Mesendoderm (in vitro differentiated cells): ENCODE measurements at regions not wholly inside any gene's neighbourhood (a gene's known extent, or its start where the extent isn't known, plus 50 kb on each side); places are given as distances from the start of the nearest gene placed in this dataset.

Experiments
- DNase-seq: peaks from one replicate; pipeline ENCODE4 v3.0.0; 2013
- H2AK5ac ChIP-seq: 2 replicates; pipeline ENCODE4 v1.6.1; 2013; ENCODE audit warnings: low read length, inconsistent platforms
- H2BK120ac ChIP-seq: 2 replicates; pipeline ENCODE4 v1.6.1; 2013; ENCODE audit warnings: low read depth, mild to moderate bottlenecking, low read length, moderate library complexity, mixed read lengths
- H2BK15ac ChIP-seq: replicated peaks from 2 replicates; pipeline ENCODE4 v1.6.1; 2013; ENCODE audit warnings: low read depth, mild to moderate bottlenecking, moderate library complexity
- H2BK5ac ChIP-seq: 2 replicates; pipeline ENCODE4 v1.6.1; 2013; ENCODE audit warnings: low read length, inconsistent platforms
- H3K18ac ChIP-seq: 2 replicates; pipeline ENCODE4 v1.6.1; 2013; ENCODE audit warnings: mild to moderate bottlenecking, low read length, mixed read lengths
- H3K23ac ChIP-seq: one replicate; pipeline ENCODE4 v1.6.1; 2013; ENCODE audit warnings: low read length
- H3K27ac ChIP-seq: 2 replicates; pipeline ENCODE4 v1.5.1; 2013; ENCODE audit warnings: low read depth, mild to moderate bottlenecking, inconsistent platforms, low read length, moderate library complexity
- H3K27me3 ChIP-seq: 2 replicates; pipeline ENCODE4 v1.6.1; 2013; ENCODE audit warnings: low read length, control low read depth, mild to moderate bottlenecking, inconsistent platforms; ENCODE audit not compliant: insufficient read depth, poor library complexity
- H3K36me3 ChIP-seq: 2 replicates; pipeline ENCODE4 v1.6.1; 2013; ENCODE audit warnings: low read length, inconsistent platforms; ENCODE audit not compliant: control insufficient read depth, insufficient read depth
- H3K4ac ChIP-seq: one replicate; pipeline ENCODE4 v1.6.1; 2013; ENCODE audit warnings: low read depth, mild to moderate bottlenecking, low read length, moderate library complexity
- H3K4me1 ChIP-seq: 2 replicates; pipeline ENCODE4 v1.6.1; 2013; ENCODE audit warnings: low read depth, low read length, inconsistent platforms; ENCODE audit not compliant: control insufficient read depth
- H3K4me2 ChIP-seq: 2 replicates; pipeline ENCODE4 v1.6.1; 2013; ENCODE audit warnings: low read length
- H3K4me3 ChIP-seq: 2 replicates; pipeline ENCODE4 v1.5.1; 2013; ENCODE audit warnings: mild to moderate bottlenecking, low read length
- H3K56ac ChIP-seq: one replicate; pipeline ENCODE4 v1.6.1; 2013; ENCODE audit warnings: low read length
- H3K79me1 ChIP-seq: 2 replicates; pipeline ENCODE4 v1.6.1; 2013; ENCODE audit warnings: low read length, inconsistent platforms
- H3K79me2 ChIP-seq: 2 replicates; pipeline ENCODE4 v1.6.1; 2013; ENCODE audit warnings: mild to moderate bottlenecking, low read length; ENCODE audit not compliant: control insufficient read depth, insufficient read depth
- H3K9ac ChIP-seq: 2 replicates; pipeline ENCODE4 v1.6.1; 2013; ENCODE audit warnings: low read length, inconsistent platforms
- H4K5ac ChIP-seq: one replicate; pipeline ENCODE4 v1.6.1; 2013; ENCODE audit warnings: low read length
- H4K8ac ChIP-seq: one replicate; pipeline ENCODE4 v1.6.1; 2013; ENCODE audit warnings: low read depth, mild to moderate bottlenecking, control low read depth, low read length, moderate library complexity
- WGBS: extraction: QIAGEN DNeasy Blood & Tissue Kit; methylation state at CpG from one replicate; pipeline ENCODE4 v1.1.7; 2013; ENCODE audit warnings: low lambda C conversion rate, missing lambda C conversion rate; ENCODE audit not compliant: insufficient coverage; ENCODE audit errors: extremely low coverage; 5-methylcytosine and 5-hydroxymethylcytosine counted together

DNA sequence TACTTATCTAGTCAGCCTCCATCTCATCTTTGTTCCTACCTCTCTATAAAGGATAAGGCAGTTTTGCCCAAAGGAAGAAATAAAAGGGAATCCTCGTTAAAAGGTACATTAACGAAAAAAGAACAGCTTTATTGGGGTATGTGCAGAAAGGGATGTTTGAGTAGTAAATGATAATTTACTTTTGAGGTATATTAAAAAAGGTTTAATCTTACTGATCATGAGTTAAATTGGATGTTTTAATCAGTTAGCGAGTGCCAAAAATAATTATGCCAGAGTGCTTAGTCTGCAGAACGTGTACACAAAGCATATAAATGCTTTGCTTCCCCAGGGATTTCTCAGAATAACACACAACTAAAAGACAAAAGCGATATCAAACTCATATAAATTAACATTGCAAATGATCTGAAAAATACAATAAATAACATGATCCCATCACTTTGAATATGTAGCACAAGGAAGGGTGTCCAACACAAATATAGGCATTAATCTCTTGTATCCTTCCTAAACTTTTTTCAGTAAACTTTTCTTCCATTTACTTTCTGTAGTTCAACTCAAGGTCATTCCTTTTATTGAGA lies 865.0 kb downstream of the NR2F1-AS1 start:
- Histone ChIP-seq H3K36me3 (no peaks in the 10 kb centered on the region), H2BK5ac (no peak overlapping the region), H3K18ac (no peak overlapping the region), H3K9ac (no peak overlapping the region), H3K79me1 (no peaks in the 10 kb centered on the region), H3K27me3 (no peaks in the 10 kb centered on the region), H3K27ac (no peak overlapping the region), H3K4me1 (no peaks in the 10 kb centered on the region), H4K8ac (no peak overlapping the region), H3K4ac (no peak overlapping the region), H2AK5ac (no peak overlapping the region), H3K56ac (no peak overlapping the region), H2BK15ac (no peak overlapping the region), H4K5ac (no peak overlapping the region), H3K79me2 (no peaks in the 10 kb centered on the region), H3K4me2 (no peak overlapping the region), H3K4me3 (no peak overlapping the region), H2BK120ac (no peak overlapping the region), H3K23ac (no peak overlapping the region)
- no peak for DNase-seq
- WGBS: no CpG with 5 or more reads among the region's 5 CpGs

DNA sequence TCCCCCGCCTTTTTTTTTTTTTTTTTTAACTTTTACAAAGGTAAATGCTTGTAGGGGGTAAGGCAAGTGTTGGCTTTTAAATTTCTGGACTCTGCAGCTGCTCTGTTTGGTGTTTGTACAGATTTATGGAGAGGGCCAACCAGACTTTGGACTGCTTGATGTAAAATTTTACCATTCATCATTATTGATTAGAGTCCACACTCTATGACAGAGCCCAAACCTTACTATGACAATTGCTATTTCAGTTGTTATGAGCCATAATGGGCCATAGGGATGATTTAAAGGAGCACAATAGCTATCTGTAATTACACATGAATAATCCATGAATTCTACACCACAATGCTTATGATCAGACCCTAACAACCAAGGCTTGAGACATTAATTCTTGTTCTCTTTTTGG lies 867.2 kb downstream of the NR2F1-AS1 start:
- Histone ChIP-seq H2BK5ac (no peak overlapping the region), H3K79me1 (no peaks in the 10 kb centered on the region), H3K27ac (no peak overlapping the region), H3K27me3 (no peaks in the 10 kb centered on the region), H3K4me3 (no peak overlapping the region), H3K4me1 (no peaks in the 10 kb centered on the region), H3K9ac (no peak overlapping the region), H3K18ac (no peak overlapping the region), H4K8ac (no peak overlapping the region), H3K4me2 (no peak overlapping the region), H2BK15ac (no peak overlapping the region), H3K79me2 (no peaks in the 10 kb centered on the region), H4K5ac (no peak overlapping the region), H3K56ac (no peak overlapping the region), H2AK5ac (no peak overlapping the region), H2BK120ac (no peak overlapping the region), H3K4ac (no peak overlapping the region), H3K23ac (no peak overlapping the region), H3K36me3 (no peaks in the 10 kb centered on the region)
- no peak for DNase-seq
- no CpG with 5 or more reads among the region's 1 CpG for WGBS

DNA sequence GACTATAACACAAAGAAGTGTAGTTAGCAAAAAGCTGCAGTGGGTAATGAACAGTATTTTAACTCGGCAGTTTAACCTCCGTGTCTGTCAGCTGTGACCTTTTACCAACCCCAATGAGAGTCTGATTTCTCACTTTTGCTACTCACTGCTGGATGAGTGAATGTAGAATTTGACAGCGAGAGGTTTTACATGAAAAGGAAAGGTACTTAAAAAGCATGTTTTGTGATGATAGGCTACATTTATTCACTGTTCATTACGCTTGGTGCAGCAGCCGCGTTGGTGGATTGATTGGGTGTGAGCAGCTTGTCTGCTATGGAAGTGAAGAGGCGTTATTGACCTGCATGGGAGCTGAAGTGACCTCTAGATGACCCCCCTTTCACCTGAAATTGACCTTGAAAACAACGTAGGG lies 867.7 kb downstream of the NR2F1-AS1 start:
- H3K18ac ChIP-seq: no peak overlapping the region
- no peak overlapping the region for H3K23ac ChIP-seq
- DNase-seq: no peak
- H3K4ac ChIP-seq: no peak overlapping the region
- H3K9ac ChIP-seq: no peak overlapping the region
- no peak overlapping the region for H3K4me3 ChIP-seq
- no peak overlapping the region for H3K4me2 ChIP-seq
- no peak overlapping the region for H2BK120ac ChIP-seq
- no peak overlapping the region for H4K8ac ChIP-seq
- H3K36me3 ChIP-seq: no peaks in the 10 kb centered on the region
- WGBS: no CpG with 5 or more reads among the region's 8 CpGs
- H3K79me2 ChIP-seq: no peaks in the 10 kb centered on the region
- no peaks in the 10 kb centered on the region for H3K27me3 ChIP-seq
- no peak overlapping the region for H2AK5ac ChIP-seq
- H2BK5ac ChIP-seq: no peak overlapping the region
- H3K27ac ChIP-seq: no peak overlapping the region
- H3K56ac ChIP-seq: no peak overlapping the region
- H4K5ac ChIP-seq: no peak overlapping the region
- H3K79me1 ChIP-seq: no peaks in the 10 kb centered on the region
- no peaks in the 10 kb centered on the region for H3K4me1 ChIP-seq
- no peak overlapping the region for H2BK15ac ChIP-seq

DNA sequence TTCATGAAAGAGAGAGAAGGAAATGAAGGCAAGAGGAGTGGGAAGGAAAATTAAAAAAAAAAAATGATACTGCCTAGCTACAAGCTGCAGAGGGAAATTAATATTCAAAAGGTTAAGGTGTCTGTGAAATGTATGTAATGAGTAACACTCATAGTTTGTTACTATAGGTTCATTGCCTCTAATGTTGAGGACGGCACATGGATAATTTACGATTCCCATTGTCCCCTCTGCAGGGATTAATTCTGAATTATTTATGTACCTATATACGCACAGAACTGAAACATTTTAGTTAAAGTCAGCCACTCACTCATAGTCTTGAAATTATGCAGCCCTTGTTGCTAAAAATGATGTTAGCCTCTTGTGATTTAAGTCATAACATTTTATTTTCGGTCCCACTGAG lies 869.1 kb downstream of the NR2F1-AS1 start:
- no peak overlapping the region for H3K27ac ChIP-seq
- no peak overlapping the region for H3K4me3 ChIP-seq
- H2BK15ac ChIP-seq: no peak overlapping the region
- no CpG with 5 or more reads among the region's 4 CpGs for WGBS
- H2BK5ac ChIP-seq: no peak overlapping the region
- no peak overlapping the region for H3K18ac ChIP-seq
- H3K4ac ChIP-seq: no peak overlapping the region
- H3K4me2 ChIP-seq: no peak overlapping the region
- H3K23ac ChIP-seq: no peak overlapping the region
- DNase-seq: no peak
- H2AK5ac ChIP-seq: no peak overlapping the region
- H2BK120ac ChIP-seq: no peak overlapping the region
- no peaks in the 10 kb centered on the region for H3K36me3 ChIP-seq
- no peaks in the 10 kb centered on the region for H3K4me1 ChIP-seq
- no peaks in the 10 kb centered on the region for H3K79me2 ChIP-seq
- no peaks in the 10 kb centered on the region for H3K79me1 ChIP-seq
- H3K56ac ChIP-seq: no peak overlapping the region
- H3K27me3 ChIP-seq: no peaks in the 10 kb centered on the region
- H4K8ac ChIP-seq: no peak overlapping the region
- H4K5ac ChIP-seq: no peak overlapping the region
- no peak overlapping the region for H3K9ac ChIP-seq

DNA sequence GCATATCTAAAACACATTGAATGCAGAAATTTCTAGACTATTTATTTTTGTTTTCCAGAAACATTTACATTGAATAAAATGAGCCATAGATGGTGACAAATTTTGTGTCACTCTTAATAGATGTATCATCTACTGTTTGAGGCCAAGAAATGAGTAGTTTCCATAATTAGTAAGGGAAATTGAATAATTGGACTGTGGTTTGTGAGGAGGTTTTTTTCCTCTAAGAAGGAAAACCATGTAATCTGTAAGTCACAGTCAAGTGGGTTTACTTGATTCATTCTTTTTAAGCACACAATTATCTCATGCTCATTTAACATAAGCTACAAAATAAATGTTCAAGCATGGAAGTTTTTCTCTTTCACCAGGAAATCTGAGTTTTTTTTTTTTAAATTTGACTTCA lies 876.4 kb downstream of the NR2F1-AS1 start:
- Histone ChIP-seq H3K79me2 (no peaks in the 10 kb centered on the region), H3K23ac (no peak overlapping the region), H3K56ac (no peak overlapping the region), H4K5ac (no peak overlapping the region), H2BK120ac (no peak overlapping the region), H3K27me3 (no peaks in the 10 kb centered on the region), H3K4me1 (no peaks in the 10 kb centered on the region), H3K4me2 (no peak overlapping the region), H2BK15ac (no peak overlapping the region), H3K4ac (no peak overlapping the region), H3K79me1 (no peaks in the 10 kb centered on the region), H3K4me3 (no peak overlapping the region), H3K27ac (no peak overlapping the region), H4K8ac (no peak overlapping the region), H3K36me3 (no peaks in the 10 kb centered on the region), H2BK5ac (no peak overlapping the region), H2AK5ac (no peak overlapping the region), H3K9ac (no peak overlapping the region), H3K18ac (no peak overlapping the region)
- DNase-seq: no peak

DNA sequence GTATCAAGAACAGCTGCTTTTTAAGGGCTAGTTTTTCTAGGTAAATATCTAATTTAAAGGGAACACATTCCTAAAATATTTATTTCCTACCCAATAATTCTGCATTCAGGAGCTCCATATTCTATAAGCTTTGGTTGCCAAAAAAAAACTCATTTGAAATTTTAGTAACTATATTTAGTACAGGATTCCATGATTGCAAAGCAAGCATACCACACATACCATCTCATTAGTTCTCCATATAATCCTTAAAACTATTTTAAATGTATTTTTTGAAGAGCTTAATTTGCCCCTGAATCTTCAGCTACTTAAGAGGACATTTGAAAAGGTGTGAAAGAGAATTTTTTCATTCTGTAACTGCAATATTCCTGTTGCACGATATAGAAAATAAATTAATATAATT lies 877.0 kb downstream of the NR2F1-AS1 start:
- WGBS: no CpG with 5 or more reads among the region's 1 CpG
- H4K8ac ChIP-seq: no peak overlapping the region
- H3K4me1 ChIP-seq: no peaks in the 10 kb centered on the region
- DNase-seq: no peak
- no peak overlapping the region for H3K4me3 ChIP-seq
- H3K79me2 ChIP-seq: no peaks in the 10 kb centered on the region
- no peak overlapping the region for H2BK120ac ChIP-seq
- H4K5ac ChIP-seq: no peak overlapping the region
- H3K4me2 ChIP-seq: no peak overlapping the region
- no peak overlapping the region for H3K56ac ChIP-seq
- H3K18ac ChIP-seq: no peak overlapping the region
- no peak overlapping the region for H3K9ac ChIP-seq
- H3K4ac ChIP-seq: no peak overlapping the region
- H2BK5ac ChIP-seq: no peak overlapping the region
- no peak overlapping the region for H3K23ac ChIP-seq
- no peak overlapping the region for H2AK5ac ChIP-seq
- H3K27ac ChIP-seq: no peak overlapping the region
- H2BK15ac ChIP-seq: no peak overlapping the region
- H3K27me3 ChIP-seq: no peaks in the 10 kb centered on the region
- no peaks in the 10 kb centered on the region for H3K36me3 ChIP-seq
- no peaks in the 10 kb centered on the region for H3K79me1 ChIP-seq
